Liver (tissue), 8 donors: ENCODE measurements at regions not wholly inside any gene's neighbourhood (a gene's known extent, or its start where the extent isn't known, plus 50 kb on each side); places are given as distances from the start of the nearest gene placed in this dataset.

Experiments
- DNase-seq: peaks from one replicate; pipeline ENCODE4 v3.0.0-alpha.2; 2017; ENCODE audit warnings: low spot score
- H3K27ac ChIP-seq, 2 donors: one replicate each; pipeline ENCODE4 v1.7.0; 2013; ENCODE audit warnings: inconsistent platforms in 2 of 2, low read length in 2 of 2, control low read depth in 1 of 2, low read depth in 1 of 2, mild to moderate bottlenecking in 1 of 2
- H3K27me3 ChIP-seq, 4 donors: one replicate each; pipeline versions ENCODE4 v1.6.1 to v1.7.0; 2013; ENCODE audit warnings: low read length in 3 of 4, inconsistent platforms in 1 of 4, mild to moderate bottlenecking in 1 of 4, moderate library complexity in 1 of 4; ENCODE audit not compliant: control insufficient read depth in 4 of 4, insufficient read depth in 4 of 4
- H3K36me3 ChIP-seq, 4 donors: one replicate each; pipeline versions ENCODE4 v1.6.1 to v1.7.0; 2013; ENCODE audit warnings: low read length in 3 of 4, mild to moderate bottlenecking in 3 of 4, low read depth in 1 of 4, moderate library complexity in 1 of 4; ENCODE audit not compliant: control insufficient read depth in 4 of 4, insufficient read depth in 3 of 4
- H3K4me1 ChIP-seq, 4 donors: one replicate each; pipeline versions ENCODE4 v1.6.1 to v1.7.0; 2013; ENCODE audit warnings: low read length in 3 of 4, mild to moderate bottlenecking in 3 of 4, moderate library complexity in 1 of 4; ENCODE audit not compliant: control insufficient read depth in 4 of 4, insufficient read depth in 4 of 4
- H3K4me3 ChIP-seq, 3 donors: one replicate each; pipeline versions ENCODE4 v1.6.1 to v1.7.0; 2013; ENCODE audit warnings: low read length in 3 of 3, control low read depth in 1 of 3, low read depth in 1 of 3, mild to moderate bottlenecking in 1 of 3
- H3K9ac ChIP-seq, 2 donors: one replicate each; pipeline ENCODE4 v1.7.0; 2013; ENCODE audit warnings: low read length in 2 of 2, mild to moderate bottlenecking in 2 of 2, moderate library complexity in 2 of 2, control low read depth in 1 of 2, low read depth in 1 of 2
- H3K9me3 ChIP-seq, 4 donors: one replicate each; pipeline versions ENCODE4 v1.6.1 to v1.7.0; 2013; ENCODE audit warnings: low read length in 3 of 4; ENCODE audit not compliant: control insufficient read depth in 4 of 4
- EGR1 ChIP-seq, 2 donors: IDR thresholded peaks; 2 replicates each; pipeline ENCODE4 v1.6.1; 2016 to 2018; ENCODE audit warnings: antibody characterized with exemption in 2 of 2, low read depth in 2 of 2
- FOXA1 ChIP-seq: IDR thresholded peaks from 2 replicates; pipeline ENCODE4 v1.6.1; 2016; ENCODE audit warnings: antibody characterized with exemption
- FOXA2 ChIP-seq: IDR thresholded peaks from 2 replicates; pipeline ENCODE4 v1.6.1; 2016; ENCODE audit warnings: antibody characterized with exemption
- GABPA ChIP-seq, 2 donors: IDR thresholded peaks in 1 of 2; conservative IDR thresholded peaks in 1 of 2; 2 replicates each; pipeline ENCODE4 v1.6.1; 2016; ENCODE audit warnings: antibody characterized with exemption in 2 of 2, mild to moderate bottlenecking in 1 of 2, moderate library complexity in 1 of 2
- HNF4A ChIP-seq, 2 donors: conservative IDR thresholded peaks; 2 replicates each; pipeline ENCODE4 v1.6.1; 2016; ENCODE audit warnings: antibody characterized with exemption in 2 of 2, mild to moderate bottlenecking in 2 of 2
- HNF4G ChIP-seq: IDR thresholded peaks from 2 replicates; pipeline ENCODE4 v1.6.1; 2016; ENCODE audit warnings: antibody characterized with exemption
- JUND ChIP-seq, 2 donors: IDR thresholded peaks; 2 replicates each; pipeline ENCODE4 v1.6.1; 2016; ENCODE audit warnings: antibody characterized with exemption in 2 of 2
- NR2F2 ChIP-seq: IDR thresholded peaks from 2 replicates; pipeline ENCODE4 v1.6.1; 2016; ENCODE audit warnings: antibody characterized with exemption
- RAD21 ChIP-seq, 2 donors: IDR thresholded peaks; 2 replicates each; pipeline ENCODE4 v1.6.1; 2016; ENCODE audit warnings: antibody characterized with exemption in 2 of 2, mild to moderate bottlenecking in 2 of 2
- RXRA ChIP-seq, 2 donors: IDR thresholded peaks; 2 replicates each; pipeline ENCODE4 v1.6.1; 2017 to 2018; ENCODE audit warnings: antibody characterized with exemption in 2 of 2, mild to moderate bottlenecking in 1 of 2
- SP1 ChIP-seq: IDR thresholded peaks from 2 replicates; pipeline ENCODE4 v1.6.1; 2018; ENCODE audit warnings: antibody characterized with exemption, mild to moderate bottlenecking
- TAF1 ChIP-seq: conservative IDR thresholded peaks from 2 replicates; pipeline ENCODE4 v1.6.1; 2016; ENCODE audit warnings: antibody characterized with exemption, mild to moderate bottlenecking
- YY1 ChIP-seq: IDR thresholded peaks from 2 replicates; pipeline ENCODE4 v1.6.1; 2016; ENCODE audit warnings: antibody characterized with exemption, mild to moderate bottlenecking
- WGBS: extraction: QIAGEN DNeasy Blood & Tissue Kit; methylation state at CpG from one replicate; pipeline ENCODE4 v1.1.7; 2013; 5-methylcytosine and 5-hydroxymethylcytosine counted together
- TF ChIP-seq, protein P1 (sequence below): IDR thresholded peaks from 2 replicates; pipeline ENCODE4 v1.6.1; 2016; ENCODE audit warnings: antibody characterized with exemption
- TF ChIP-seq, protein P2 (sequence below): IDR thresholded peaks from 2 replicates; pipeline ENCODE4 v1.6.1; 2016; ENCODE audit warnings: antibody characterized with exemption
- TF ChIP-seq, protein P3 (sequence below): fragments of 150-350 bp; IDR thresholded peaks from 2 replicates; pipeline ENCODE4 v1.5.1; 2017; ENCODE audit warnings: improper control_type of control experiment, low read depth, low read length; ENCODE audit not compliant: missing input control
- TF ChIP-seq, protein P4 (sequence below): IDR thresholded peaks from 2 replicates; pipeline ENCODE4 v1.6.1; 2016; ENCODE audit warnings: antibody characterized with exemption
- TF ChIP-seq, protein P5 (sequence below): IDR thresholded peaks from 2 replicates; pipeline ENCODE4 v1.6.1; 2016; ENCODE audit warnings: antibody characterized with exemption, mild to moderate bottlenecking
- donor health status: healthy.
- donor health status: healthy.
- donor health status: healthy.
- donor health status: healthy.
- donor health status: healthy.

DNA sequence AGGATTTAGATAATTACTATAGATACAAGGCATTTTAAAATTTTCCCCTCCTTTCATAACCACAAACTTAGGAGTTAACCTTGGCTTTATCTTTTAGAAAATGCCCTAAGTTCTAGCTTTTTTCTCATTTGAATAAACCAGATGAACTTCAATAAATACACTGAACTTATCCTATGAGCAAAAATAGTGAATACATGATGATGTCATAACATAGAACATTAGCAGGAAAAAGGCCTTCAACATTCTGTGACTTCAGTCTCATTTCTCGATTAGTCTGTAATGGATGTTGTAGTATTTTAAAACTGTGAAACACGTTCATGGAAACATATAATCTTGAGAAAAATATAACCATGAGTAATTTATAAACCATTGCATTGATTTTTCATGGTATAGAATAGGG, 550.7 kb downstream of the PKHD1 start:
- 84% methylated on average over 2 of the region's 2 CpGs for WGBS
- H3K4me3 ChIP-seq, result no peak overlapping the region
- TF ChIP-seq TAF1 (no peak), JUND (IDR thresholded peaks at IDR 0.05) (no peak), SP1 (no peak), FOXA2 (no peak), NR2F2 (no peak), HNF4A (conservative IDR thresholded peaks at IDR 0.05) (no peak), YY1 (no peak), FOXA1 (no peak), RAD21 (IDR thresholded peaks at IDR 0.05) (no peak), RXRA (IDR thresholded peaks at IDR 0.05) (no peak), EGR1 (IDR thresholded peaks at IDR 0.05; ENCODE audit: low read depth in 2 of 2) (no peak), GABPA (IDR thresholded peaks at IDR 0.05 in 1 of 2, conservative IDR thresholded peaks at IDR 0.05 in 1 of 2) (no peak), HNF4G (no peak)
- TF ChIP-seq, protein P1, sequence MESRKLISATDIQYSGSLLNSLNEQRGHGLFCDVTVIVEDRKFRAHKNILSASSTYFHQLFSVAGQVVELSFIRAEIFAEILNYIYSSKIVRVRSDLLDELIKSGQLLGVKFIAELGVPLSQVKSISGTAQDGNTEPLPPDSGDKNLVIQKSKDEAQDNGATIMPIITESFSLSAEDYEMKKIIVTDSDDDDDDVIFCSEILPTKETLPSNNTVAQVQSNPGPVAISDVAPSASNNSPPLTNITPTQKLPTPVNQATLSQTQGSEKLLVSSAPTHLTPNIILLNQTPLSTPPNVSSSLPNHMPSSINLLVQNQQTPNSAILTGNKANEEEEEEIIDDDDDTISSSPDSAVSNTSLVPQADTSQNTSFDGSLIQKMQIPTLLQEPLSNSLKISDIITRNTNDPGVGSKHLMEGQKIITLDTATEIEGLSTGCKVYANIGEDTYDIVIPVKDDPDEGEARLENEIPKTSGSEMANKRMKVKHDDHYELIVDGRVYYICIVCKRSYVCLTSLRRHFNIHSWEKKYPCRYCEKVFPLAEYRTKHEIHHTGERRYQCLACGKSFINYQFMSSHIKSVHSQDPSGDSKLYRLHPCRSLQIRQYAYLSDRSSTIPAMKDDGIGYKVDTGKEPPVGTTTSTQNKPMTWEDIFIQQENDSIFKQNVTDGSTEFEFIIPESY, result no peak
- TF ChIP-seq, protein P2, sequence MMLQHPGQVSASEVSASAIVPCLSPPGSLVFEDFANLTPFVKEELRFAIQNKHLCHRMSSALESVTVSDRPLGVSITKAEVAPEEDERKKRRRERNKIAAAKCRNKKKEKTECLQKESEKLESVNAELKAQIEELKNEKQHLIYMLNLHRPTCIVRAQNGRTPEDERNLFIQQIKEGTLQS, result no peak
- TF ChIP-seq, protein P3, sequence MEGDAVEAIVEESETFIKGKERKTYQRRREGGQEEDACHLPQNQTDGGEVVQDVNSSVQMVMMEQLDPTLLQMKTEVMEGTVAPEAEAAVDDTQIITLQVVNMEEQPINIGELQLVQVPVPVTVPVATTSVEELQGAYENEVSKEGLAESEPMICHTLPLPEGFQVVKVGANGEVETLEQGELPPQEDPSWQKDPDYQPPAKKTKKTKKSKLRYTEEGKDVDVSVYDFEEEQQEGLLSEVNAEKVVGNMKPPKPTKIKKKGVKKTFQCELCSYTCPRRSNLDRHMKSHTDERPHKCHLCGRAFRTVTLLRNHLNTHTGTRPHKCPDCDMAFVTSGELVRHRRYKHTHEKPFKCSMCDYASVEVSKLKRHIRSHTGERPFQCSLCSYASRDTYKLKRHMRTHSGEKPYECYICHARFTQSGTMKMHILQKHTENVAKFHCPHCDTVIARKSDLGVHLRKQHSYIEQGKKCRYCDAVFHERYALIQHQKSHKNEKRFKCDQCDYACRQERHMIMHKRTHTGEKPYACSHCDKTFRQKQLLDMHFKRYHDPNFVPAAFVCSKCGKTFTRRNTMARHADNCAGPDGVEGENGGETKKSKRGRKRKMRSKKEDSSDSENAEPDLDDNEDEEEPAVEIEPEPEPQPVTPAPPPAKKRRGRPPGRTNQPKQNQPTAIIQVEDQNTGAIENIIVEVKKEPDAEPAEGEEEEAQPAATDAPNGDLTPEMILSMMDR, result no peak
- TF ChIP-seq, protein P4, sequence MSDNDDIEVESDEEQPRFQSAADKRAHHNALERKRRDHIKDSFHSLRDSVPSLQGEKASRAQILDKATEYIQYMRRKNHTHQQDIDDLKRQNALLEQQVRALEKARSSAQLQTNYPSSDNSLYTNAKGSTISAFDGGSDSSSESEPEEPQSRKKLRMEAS, result no peak
- TF ChIP-seq, protein P5, sequence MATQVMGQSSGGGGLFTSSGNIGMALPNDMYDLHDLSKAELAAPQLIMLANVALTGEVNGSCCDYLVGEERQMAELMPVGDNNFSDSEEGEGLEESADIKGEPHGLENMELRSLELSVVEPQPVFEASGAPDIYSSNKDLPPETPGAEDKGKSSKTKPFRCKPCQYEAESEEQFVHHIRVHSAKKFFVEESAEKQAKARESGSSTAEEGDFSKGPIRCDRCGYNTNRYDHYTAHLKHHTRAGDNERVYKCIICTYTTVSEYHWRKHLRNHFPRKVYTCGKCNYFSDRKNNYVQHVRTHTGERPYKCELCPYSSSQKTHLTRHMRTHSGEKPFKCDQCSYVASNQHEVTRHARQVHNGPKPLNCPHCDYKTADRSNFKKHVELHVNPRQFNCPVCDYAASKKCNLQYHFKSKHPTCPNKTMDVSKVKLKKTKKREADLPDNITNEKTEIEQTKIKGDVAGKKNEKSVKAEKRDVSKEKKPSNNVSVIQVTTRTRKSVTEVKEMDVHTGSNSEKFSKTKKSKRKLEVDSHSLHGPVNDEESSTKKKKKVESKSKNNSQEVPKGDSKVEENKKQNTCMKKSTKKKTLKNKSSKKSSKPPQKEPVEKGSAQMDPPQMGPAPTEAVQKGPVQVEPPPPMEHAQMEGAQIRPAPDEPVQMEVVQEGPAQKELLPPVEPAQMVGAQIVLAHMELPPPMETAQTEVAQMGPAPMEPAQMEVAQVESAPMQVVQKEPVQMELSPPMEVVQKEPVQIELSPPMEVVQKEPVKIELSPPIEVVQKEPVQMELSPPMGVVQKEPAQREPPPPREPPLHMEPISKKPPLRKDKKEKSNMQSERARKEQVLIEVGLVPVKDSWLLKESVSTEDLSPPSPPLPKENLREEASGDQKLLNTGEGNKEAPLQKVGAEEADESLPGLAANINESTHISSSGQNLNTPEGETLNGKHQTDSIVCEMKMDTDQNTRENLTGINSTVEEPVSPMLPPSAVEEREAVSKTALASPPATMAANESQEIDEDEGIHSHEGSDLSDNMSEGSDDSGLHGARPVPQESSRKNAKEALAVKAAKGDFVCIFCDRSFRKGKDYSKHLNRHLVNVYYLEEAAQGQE, result no peak

More for the DNA sequence above, 550.7 kb downstream of the PKHD1 start:
- H3K27me3 ChIP-seq, result peaks cover 0 to 1% (median 0%) of the 10 kb centered on the region in 4 donors
- H3K36me3 ChIP-seq, result no peaks in the 10 kb centered on the region
- DNase-seq, result no peak
- H3K9me3 ChIP-seq, result no peaks in the 10 kb centered on the region
- no peak overlapping the region for H3K27ac ChIP-seq
- H3K9ac ChIP-seq, result no peak overlapping the region
- H3K4me1 ChIP-seq, result no peaks in the 10 kb centered on the region
